COR-L47 (cell line): ENCODE measurements at regions not wholly inside any gene's neighbourhood (a gene's known extent, or its start where the extent isn't known, plus 50 kb on each side); places are given as distances from the start of the nearest gene placed in this dataset.
"Not testable (repeated sequence)": the region's sequence is repeated elsewhere in the genome, so short reads cannot be mapped to it uniquely, and the experiment has no call there.

ENCODE experiments used
- DNase-seq: peaks from one replicate; lab custom pipeline; 2025; lab: John Stamatoyannopoulos, UW

- DNase-seq, result no peak
Measured at GRCh38 chr6:121925534-121926255, 473.8 kb upstream of the HSF2 start.

- no peak for DNase-seq
Measured at GRCh38 chr6:121929301-121929700, 470.2 kb upstream of the HSF2 start.

- no peak for DNase-seq
Measured at GRCh38 chr6:121932076-121932991, 467.1 kb upstream of the HSF2 start.

DNA sequence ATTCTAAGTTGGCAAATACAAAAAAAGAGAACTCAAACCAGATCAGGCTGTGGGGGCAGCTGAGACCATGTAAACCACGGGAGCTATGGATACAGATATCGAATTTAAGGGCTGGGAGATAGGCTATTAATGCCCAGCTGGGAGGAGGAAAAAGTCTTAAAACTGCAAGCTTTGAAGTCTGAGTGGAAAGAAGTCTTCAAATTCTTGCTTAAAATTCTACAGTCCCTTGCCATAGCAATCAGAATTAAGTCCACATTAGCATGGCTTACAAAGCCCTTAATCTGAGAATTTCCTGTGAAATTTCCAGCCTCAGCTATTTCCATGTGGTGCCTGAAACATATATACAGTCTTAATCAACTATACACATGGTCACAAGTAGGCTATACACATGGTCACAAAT lies 465.0 kb upstream of the HSF2 start:
- DNase-seq, result no peak

DNA sequence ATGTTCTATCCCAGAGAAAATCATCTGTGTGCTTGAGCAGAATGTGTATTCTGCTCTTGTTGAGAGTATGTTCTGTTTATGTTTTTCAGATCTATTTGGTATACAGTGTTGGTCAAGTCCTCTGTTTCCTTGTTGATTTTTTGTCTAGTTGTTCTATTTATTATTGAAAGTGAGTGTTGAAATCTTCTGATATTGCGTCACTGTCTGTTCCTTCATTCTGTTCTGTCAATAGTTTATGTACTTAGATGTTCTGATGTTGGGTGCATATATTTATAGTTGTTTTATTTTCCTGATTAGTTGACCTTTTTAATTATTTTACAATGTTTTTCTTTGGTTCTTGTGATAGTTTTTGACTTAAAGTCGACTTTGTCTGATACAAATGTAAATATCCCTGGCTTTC lies 458.7 kb upstream of the HSF2 start:
- no peak for DNase-seq

DNA sequence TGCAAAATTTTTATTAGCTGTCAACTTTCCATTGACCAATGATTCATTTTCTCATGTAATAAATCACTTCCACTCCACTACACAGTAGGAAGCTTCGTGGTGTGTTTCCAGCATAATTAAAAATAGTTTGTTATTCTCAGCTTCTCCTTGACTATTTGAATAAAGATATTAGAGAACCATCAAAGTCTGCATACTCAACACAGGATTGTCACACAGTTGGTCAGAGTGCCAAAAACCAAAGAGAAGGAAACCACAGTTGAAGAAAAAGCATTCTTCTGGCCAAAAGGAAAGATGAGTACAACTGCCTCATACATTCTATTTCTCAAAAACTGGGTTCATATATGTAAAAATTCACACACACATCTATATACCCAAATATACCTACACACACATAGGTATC lies 455.1 kb upstream of the HSF2 start:
- no peak for DNase-seq

DNA sequence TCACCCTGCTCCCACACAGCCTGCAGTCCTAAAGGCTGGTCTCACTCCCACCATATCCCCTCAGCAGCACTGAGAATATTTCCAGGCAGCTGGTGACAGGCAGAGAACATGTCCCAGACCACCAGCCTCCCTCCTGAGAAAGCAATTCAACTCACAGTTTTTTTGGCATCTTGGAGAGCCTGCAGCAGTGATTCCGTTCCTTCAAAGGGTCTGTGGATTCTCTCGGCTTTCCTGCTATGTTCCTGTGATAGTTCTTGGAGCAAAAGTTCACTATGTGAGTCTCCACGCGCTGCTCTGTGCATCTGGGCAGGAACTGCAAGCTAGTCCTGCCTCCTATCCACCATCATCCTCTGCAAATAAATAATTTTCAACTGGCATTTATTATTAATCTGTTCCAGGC lies 448.3 kb upstream of the HSF2 start:
- no peak for DNase-seq

DNA sequence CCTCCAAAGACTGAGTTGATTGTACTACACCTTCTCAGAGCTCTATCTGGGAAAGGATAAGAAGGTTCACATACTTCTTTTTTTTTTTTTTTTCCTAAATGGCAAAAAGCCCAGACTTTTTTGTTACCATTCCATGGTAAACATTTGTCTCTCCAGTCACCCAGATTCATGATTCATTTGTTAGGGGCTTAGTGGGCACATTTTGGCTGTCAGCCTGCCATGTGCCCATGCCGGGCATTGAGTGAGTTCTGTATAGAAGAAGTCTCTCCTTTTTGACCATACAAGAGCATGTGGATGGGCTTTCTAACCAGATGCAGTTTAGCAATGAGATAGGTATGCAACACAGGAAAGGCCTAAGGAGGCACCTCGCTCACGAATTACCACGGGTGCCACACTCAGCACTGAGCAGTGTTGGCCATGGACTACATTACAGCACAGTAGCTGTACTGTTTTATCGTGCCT lies 447.5 kb upstream of the HSF2 start:
- DNase-seq, result no peak

- DNase-seq, result not testable (repeated sequence)
Measured at GRCh38 chr6:121955401-121955800, 444.1 kb upstream of the HSF2 start.

GRCh38 chr6:121956782-121957181 lies 442.7 kb upstream of the HSF2 start:
- no peak for DNase-seq

GRCh38 chr6:121959501-121959900 lies 440.0 kb upstream of the HSF2 start:
- DNase-seq, result no peak

DNA sequence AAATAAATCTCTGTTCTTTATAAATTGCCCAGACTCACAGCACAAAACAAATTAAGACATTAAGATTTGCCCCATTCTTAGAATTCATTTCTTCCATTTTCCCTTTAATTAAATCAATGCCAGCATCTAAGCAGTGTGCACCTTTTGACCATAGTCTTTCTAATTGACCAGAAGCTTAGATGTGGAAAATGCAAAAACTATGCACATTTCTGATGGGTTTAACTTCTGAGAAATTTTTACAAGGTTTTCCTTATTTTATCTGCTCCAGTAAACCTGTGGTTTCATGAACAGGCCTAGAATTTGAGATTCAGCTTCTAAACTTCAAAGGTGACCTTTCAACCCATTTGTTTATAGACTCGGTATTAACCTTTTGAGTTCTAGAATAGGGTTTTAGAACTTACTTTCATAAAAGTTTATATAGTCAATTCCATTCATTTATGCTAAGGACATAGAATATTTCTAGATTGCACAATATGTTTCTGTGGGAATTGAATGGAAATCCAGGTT lies 437.8 kb upstream of the HSF2 start:
- no peak for DNase-seq

- no peak for DNase-seq
Measured at GRCh38 chr6:121963826-121964225, 435.6 kb upstream of the HSF2 start.

GRCh38 chr6:121965739-121966138 lies 433.7 kb upstream of the HSF2 start:
- DNase-seq, result no peak

DNA sequence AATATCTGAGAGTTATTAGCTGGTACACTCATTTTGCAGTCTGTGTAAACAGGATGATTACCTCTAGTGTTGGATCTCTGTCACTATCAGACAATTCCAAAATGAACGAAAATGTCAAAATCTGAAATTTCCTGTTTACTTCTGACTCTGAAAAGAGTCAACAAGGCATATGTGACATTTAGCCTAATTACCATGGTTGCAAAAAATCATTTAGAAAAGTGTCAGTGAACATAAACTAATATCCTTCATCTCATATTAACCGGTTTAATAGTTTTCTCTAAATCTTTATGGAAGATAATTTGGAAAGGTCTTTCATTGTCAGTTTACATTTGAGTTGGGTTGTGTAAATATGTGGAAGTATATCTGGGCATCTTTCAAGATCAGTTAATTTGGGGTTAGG lies 431.8 kb upstream of the HSF2 start:
- DNase-seq, result no peak

DNA sequence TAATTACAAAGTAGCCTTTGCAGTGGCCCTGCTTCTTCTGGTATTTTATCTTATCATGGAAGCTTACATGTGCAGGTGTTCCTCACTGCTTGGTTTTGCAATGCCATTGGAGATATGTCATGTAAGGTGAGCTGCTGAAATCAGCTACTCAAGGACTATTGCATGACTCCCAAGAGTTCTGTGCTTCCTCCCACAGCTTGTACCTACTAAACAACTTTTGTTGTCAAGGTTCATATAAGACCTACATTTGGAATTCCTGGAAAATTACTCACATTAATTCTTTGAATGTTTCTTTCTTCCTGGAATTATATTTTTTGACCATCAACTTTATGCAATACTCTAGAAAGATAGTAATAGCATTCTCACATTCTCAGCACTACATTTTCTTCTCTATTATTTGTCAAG lies 427.5 kb upstream of the HSF2 start:
- no peak for DNase-seq

DNA sequence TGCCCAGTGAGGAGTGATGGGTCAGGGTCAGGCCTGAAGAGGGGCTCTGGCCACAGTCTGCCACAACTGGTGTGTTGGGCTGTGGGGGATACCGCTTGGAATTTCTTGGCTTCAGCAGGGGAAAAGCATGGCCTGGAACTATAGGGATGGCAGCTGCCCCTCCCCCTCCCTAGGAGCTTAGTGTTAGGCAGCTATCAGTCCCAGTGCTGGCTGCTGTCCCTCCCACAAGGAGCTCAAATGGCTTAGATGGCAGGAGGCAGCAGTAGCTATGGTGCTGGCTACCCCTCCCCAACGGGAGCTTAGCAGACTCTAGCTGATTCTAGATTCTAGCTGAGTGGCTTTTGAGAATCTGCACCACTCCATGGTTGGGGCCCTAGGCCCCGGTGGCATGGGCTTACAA lies 414.5 kb upstream of the HSF2 start:
- DNase-seq, result no peak

- no peak for DNase-seq
Measured at GRCh38 chr6:121993362-121993761, 406.1 kb upstream of the HSF2 start.

DNA sequence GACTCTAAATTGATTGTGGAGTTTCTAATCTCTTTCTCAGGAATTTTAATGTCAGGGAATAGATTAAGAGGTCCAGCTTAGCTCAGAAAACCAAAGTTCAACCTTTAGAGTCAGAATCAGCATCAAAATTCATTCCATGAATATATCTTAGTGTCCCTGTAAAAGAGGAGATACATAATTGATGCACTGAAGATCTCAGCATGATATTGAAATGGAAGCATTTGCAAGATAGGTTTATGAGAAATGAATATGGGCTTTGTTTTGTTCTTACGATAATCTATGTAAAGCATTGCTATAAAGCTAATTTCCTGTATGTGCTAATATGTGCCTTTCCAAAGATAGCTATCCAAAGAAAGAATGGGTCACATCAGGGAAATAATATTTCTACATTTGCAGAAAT lies 404.5 kb upstream of the HSF2 start:
- DNase-seq, result no peak

GRCh38 chr6:121998631-121999030 lies 400.8 kb upstream of the HSF2 start:
- DNase-seq, result no peak

DNA sequence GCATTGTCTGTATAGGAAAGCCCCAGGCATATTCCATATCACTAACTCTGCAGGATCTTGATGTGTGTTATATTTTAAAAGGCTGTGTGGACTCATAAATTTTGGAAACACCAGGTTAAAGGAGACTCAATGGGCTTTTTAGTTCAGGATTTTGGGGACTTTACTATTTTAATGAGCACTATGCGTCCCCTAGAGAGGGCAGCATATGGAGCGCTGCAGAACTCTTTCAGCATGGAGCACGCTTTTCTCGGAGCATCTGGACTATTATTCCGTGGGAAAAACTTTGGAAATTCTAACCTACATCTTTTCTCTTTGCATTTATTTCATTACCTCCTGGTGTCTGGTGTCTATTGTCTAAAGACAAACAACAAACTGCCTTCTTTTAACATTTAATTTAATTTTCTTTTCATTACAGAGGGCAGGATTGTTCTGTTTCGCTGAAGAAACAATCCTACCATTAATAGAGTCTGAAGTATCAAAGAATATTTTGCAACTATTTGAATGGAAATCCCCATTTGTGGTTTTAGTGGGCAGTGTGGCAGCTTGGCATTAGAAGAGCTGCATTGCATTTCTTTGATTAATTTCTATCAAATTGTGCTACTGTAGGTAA lies 399.9 kb upstream of the HSF2 start:
- DNase-seq, result no peak

DNA sequence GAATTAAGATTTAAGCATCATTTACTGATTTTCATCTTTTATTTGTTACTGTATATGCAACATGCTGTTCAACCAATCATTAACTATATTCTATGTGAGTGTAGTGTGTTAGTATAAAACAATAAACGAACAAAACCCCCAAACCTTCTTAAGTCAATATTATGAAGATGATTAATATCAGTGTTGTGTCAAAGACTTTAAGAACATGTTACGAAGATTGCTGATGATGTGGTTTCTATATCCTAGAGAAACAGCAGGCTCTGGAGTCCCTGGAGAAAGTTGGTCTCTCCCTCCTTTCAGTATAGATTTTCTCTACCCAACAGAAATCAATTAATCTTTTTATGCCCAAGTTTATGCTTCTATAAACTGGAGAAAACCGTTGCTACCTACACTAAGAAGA lies 393.8 kb upstream of the HSF2 start:
- no peak for DNase-seq

- no peak for DNase-seq
Measured at GRCh38 chr6:122007339-122007738, 392.1 kb upstream of the HSF2 start.
